GM23338 (cell line): ENCODE measurements at regions not wholly inside any gene's neighbourhood (a gene's known extent, or its start where the extent isn't known, plus 50 kb on each side); places are given as distances from the start of the nearest gene placed in this dataset.

Source experiments
- ATAC-seq: fragments of 200-7000 bp; cut with Tn5 transposase; 3 replicates; pipeline ENCODE4 v1.9.1; 2020
- DNase-seq: peaks from one replicate; pipeline ENCODE4 v3.0.0-alpha.2; 2015; ENCODE audit warnings: low spot score
- H2AFZ ChIP-seq: fragments of 200-600 bp; sonication (generic); 2 replicates; pipeline ENCODE4 v1.8.0; 2016; ENCODE audit warnings: antibody characterized with exemption, mild to moderate bottlenecking, moderate library complexity
- H3F3A ChIP-seq: fragments of 200-600 bp; sonication (generic); replicated peaks from 2 replicates; pipeline ENCODE4 v1.8.0; 2017; ENCODE audit warnings: antibody characterized with exemption, mixed run types, low read depth
- H3K27ac ChIP-seq: fragments of 200-600 bp; sonication (generic); 2 replicates; pipeline ENCODE4 v1.6.1; 2016; ENCODE audit warnings: low read depth
- H3K27me3 ChIP-seq: fragments of 200-600 bp; sonication (generic); 2 replicates; pipeline ENCODE4 v1.8.0; 2016; ENCODE audit warnings: mild to moderate bottlenecking, mixed run types, moderate library complexity; ENCODE audit not compliant: insufficient read depth
- H3K36me3 ChIP-seq: fragments of 200-600 bp; sonication (generic); 2 replicates; pipeline ENCODE4 v1.8.0; 2016; ENCODE audit warnings: mild to moderate bottlenecking; ENCODE audit not compliant: insufficient read depth
- H3K4me1 ChIP-seq: fragments of 200-600 bp; sonication (generic); 2 replicates; pipeline ENCODE4 v1.8.0; 2016; ENCODE audit warnings: mild to moderate bottlenecking, moderate library complexity; ENCODE audit not compliant: insufficient read depth
- H3K4me2 ChIP-seq: fragments of 200-600 bp; sonication (generic); 2 replicates; pipeline ENCODE4 v1.7.1; 2017; ENCODE audit warnings: mixed run types
- H3K4me3 ChIP-seq: fragments of 200-600 bp; sonication (generic); 2 replicates; pipeline ENCODE4 v1.6.1; 2016; ENCODE audit warnings: mixed run types
- H3K79me2 ChIP-seq: fragments of 200-600 bp; sonication (generic); replicated peaks from 2 replicates; pipeline ENCODE4 v1.8.0; 2017; ENCODE audit warnings: mild to moderate bottlenecking; ENCODE audit not compliant: insufficient read depth
- H3K9me2 ChIP-seq: fragments of 200-600 bp; sonication (generic); 2 replicates; pipeline ENCODE4 v1.8.0; 2017; ENCODE audit not compliant: insufficient read depth
- H4K20me1 ChIP-seq: fragments of 200-600 bp; sonication (generic); replicated peaks from 2 replicates; pipeline ENCODE4 v1.8.0; 2017; ENCODE audit warnings: mild to moderate bottlenecking; ENCODE audit not compliant: insufficient read depth
- H3K27ac Mint-ChIP-seq: 2 replicates; pipeline ENCODE4 v1.8.0; 2020; ENCODE audit warnings: inconsistent platforms, mild to moderate bottlenecking, moderate library complexity, mixed read lengths
- H3K27me3 Mint-ChIP-seq: 3 replicates; pipeline ENCODE4 v1.8.0; 2022; ENCODE audit warnings: low read depth, mild to moderate bottlenecking, moderate library complexity, mixed read lengths, inconsistent platforms; ENCODE audit not compliant: insufficient read depth, poor library complexity
- H3K36me3 Mint-ChIP-seq: 3 replicates; pipeline ENCODE4 v1.8.0; 2021; ENCODE audit warnings: low read depth, mild to moderate bottlenecking, inconsistent platforms, moderate library complexity, mixed read lengths
- H3K4me1 Mint-ChIP-seq: 3 replicates; pipeline ENCODE4 v1.8.0; 2020; ENCODE audit warnings: mild to moderate bottlenecking, inconsistent platforms, mixed read lengths
- H3K4me3 Mint-ChIP-seq: 3 replicates; pipeline ENCODE4 v1.8.0; 2021; ENCODE audit warnings: moderate library complexity, mild to moderate bottlenecking, inconsistent platforms, mixed read lengths
- H3K9me3 Mint-ChIP-seq: 3 replicates; pipeline ENCODE4 v1.8.0; 2020; ENCODE audit warnings: moderate library complexity, mild to moderate bottlenecking, inconsistent platforms, mixed read lengths
- CREB1 ChIP-seq: fragments of 250-450 bp; sonication (Bioruptor Pico); IDR thresholded peaks from 2 replicates; pipeline ENCODE4 v1.5.0; 2020; ENCODE audit warnings: low read depth, mild to moderate bottlenecking, moderate library complexity
- EZH2 ChIP-seq: fragments of 200-600 bp; sonication (generic); IDR thresholded peaks from one replicate; pipeline ENCODE4 v1.8.0; 2017; ENCODE audit warnings: antibody characterized with exemption, mild to moderate bottlenecking, low read depth; ENCODE audit not compliant: unreplicated experiment
- EZH2phosphoT487 ChIP-seq: fragments of 200-600 bp; sonication (generic); IDR thresholded peaks from one replicate; pipeline ENCODE4 v1.8.1; 2018; ENCODE audit warnings: antibody characterized with exemption; ENCODE audit not compliant: unreplicated experiment
- JUNB ChIP-seq: IDR thresholded peaks from one replicate; pipeline ENCODE4 v1.6.1; 2016; ENCODE audit warnings: antibody characterized with exemption; ENCODE audit not compliant: unreplicated experiment
- NANOG ChIP-seq: IDR thresholded peaks from 2 replicates; pipeline ENCODE4 v1.6.1; 2016; ENCODE audit warnings: antibody characterized with exemption, borderline replicate concordance
- POLR2AphosphoS5 ChIP-seq: IDR thresholded peaks from 2 replicates; pipeline ENCODE4 v1.6.1; 2016; ENCODE audit warnings: antibody characterized with exemption, low read depth
- STAT1 ChIP-seq: IDR thresholded peaks from one replicate; pipeline ENCODE4 v1.6.1; 2016; ENCODE audit warnings: antibody characterized with exemption; ENCODE audit not compliant: unreplicated experiment
- ZNF114 ChIP-seq: fragments of 250-450 bp; sonication (Bioruptor Pico); IDR thresholded peaks from 2 replicates; pipeline ENCODE4 v1.5.0; 2020; ENCODE audit warnings: mild to moderate bottlenecking, moderate library complexity
- ZNF331 ChIP-seq: fragments of 250-450 bp; sonication (Bioruptor Pico); IDR thresholded peaks from 2 replicates; pipeline ENCODE4 v1.5.0; 2020; ENCODE audit warnings: low read depth, mild to moderate bottlenecking, moderate library complexity
- TF ChIP-seq, protein P1 (sequence below), 2 experiments: fragments of 200-600 bp in 1 of 2; sonication (generic) in 1 of 2; conservative IDR thresholded peaks; 2 replicates each; pipeline versions ENCODE4 v1.5.1 to v1.6.1; 2016 to 2017; ENCODE audit warnings: antibody characterized with exemption in 2 of 2, low read depth in 2 of 2, mild to moderate bottlenecking in 2 of 2, moderate library complexity in 1 of 2
- TF ChIP-seq, protein P2 (sequence below): fragments of 250-450 bp; sonication (Bioruptor Pico); IDR thresholded peaks from 2 replicates; pipeline ENCODE4 v1.5.0; 2020; ENCODE audit warnings: mild to moderate bottlenecking, moderate library complexity
- TF ChIP-seq, protein P3 (sequence below): IDR thresholded peaks from 2 replicates; pipeline ENCODE4 v1.6.1; 2016; ENCODE audit warnings: antibody characterized with exemption
- TF ChIP-seq, protein P4 (sequence below): IDR thresholded peaks from one replicate; pipeline ENCODE4 v1.6.1; 2018; ENCODE audit warnings: antibody characterized with exemption; ENCODE audit not compliant: unreplicated experiment

DNA sequence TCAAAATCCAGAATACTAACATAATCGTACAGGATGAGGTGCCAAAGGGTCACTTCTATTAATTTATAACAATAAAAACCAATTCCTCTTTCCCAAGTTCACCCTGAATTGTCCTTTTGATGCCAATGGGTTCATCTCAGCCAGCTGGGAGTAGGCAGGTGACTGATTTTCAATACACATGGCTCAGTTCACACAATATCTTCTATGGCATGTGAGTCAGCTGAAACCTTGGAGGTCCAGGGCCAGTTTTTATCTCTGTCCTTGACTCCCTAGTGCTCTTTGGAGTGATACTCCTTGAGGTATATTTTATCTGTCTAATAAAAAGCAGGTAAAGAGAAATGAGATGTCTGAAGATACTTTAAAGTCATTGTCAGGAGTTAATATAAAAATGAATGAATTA lies 186.6 kb downstream of the SMC2 start:
- Histone ChIP-seq H2AFZ (no peak overlapping the region), H4K20me1 (no peaks in the 10 kb centered on the region), H3K4me3 (no peak overlapping the region), H3K79me2 (no peaks in the 10 kb centered on the region), H3K4me2 (no peak overlapping the region), H3K27ac (no peak overlapping the region), H3K36me3 (no peaks in the 10 kb centered on the region), H3K4me1 (no peaks in the 10 kb centered on the region), H3K9me2 (peaks cover 10% of the 10 kb centered on the region; the same call in 1 of the 2 replicates), H3F3A (no peaks in the 10 kb centered on the region), H3K27me3 (no peaks in the 10 kb centered on the region)
- H3K27ac Mint-ChIP-seq = no peak overlapping the region
- no peaks in the 10 kb centered on the region; the same call in 2 of the 3 replicates for H3K9me3 Mint-ChIP-seq
- DNase-seq (no peak), ATAC-seq (no peak)
- H3K4me1 Mint-ChIP-seq = no peaks in the 10 kb centered on the region
- H3K36me3 Mint-ChIP-seq = no peaks in the 10 kb centered on the region
- TF ChIP-seq EZH2 = no peak
- no peak for TF ChIP-seq CREB1
- TF ChIP-seq ZNF331 = no peak
- TF ChIP-seq, protein P1, sequence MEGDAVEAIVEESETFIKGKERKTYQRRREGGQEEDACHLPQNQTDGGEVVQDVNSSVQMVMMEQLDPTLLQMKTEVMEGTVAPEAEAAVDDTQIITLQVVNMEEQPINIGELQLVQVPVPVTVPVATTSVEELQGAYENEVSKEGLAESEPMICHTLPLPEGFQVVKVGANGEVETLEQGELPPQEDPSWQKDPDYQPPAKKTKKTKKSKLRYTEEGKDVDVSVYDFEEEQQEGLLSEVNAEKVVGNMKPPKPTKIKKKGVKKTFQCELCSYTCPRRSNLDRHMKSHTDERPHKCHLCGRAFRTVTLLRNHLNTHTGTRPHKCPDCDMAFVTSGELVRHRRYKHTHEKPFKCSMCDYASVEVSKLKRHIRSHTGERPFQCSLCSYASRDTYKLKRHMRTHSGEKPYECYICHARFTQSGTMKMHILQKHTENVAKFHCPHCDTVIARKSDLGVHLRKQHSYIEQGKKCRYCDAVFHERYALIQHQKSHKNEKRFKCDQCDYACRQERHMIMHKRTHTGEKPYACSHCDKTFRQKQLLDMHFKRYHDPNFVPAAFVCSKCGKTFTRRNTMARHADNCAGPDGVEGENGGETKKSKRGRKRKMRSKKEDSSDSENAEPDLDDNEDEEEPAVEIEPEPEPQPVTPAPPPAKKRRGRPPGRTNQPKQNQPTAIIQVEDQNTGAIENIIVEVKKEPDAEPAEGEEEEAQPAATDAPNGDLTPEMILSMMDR (conservative IDR thresholded peaks at IDR 0.05; ENCODE audit: low read depth in 2 of 2) = no peak
- TF ChIP-seq, protein P2, sequence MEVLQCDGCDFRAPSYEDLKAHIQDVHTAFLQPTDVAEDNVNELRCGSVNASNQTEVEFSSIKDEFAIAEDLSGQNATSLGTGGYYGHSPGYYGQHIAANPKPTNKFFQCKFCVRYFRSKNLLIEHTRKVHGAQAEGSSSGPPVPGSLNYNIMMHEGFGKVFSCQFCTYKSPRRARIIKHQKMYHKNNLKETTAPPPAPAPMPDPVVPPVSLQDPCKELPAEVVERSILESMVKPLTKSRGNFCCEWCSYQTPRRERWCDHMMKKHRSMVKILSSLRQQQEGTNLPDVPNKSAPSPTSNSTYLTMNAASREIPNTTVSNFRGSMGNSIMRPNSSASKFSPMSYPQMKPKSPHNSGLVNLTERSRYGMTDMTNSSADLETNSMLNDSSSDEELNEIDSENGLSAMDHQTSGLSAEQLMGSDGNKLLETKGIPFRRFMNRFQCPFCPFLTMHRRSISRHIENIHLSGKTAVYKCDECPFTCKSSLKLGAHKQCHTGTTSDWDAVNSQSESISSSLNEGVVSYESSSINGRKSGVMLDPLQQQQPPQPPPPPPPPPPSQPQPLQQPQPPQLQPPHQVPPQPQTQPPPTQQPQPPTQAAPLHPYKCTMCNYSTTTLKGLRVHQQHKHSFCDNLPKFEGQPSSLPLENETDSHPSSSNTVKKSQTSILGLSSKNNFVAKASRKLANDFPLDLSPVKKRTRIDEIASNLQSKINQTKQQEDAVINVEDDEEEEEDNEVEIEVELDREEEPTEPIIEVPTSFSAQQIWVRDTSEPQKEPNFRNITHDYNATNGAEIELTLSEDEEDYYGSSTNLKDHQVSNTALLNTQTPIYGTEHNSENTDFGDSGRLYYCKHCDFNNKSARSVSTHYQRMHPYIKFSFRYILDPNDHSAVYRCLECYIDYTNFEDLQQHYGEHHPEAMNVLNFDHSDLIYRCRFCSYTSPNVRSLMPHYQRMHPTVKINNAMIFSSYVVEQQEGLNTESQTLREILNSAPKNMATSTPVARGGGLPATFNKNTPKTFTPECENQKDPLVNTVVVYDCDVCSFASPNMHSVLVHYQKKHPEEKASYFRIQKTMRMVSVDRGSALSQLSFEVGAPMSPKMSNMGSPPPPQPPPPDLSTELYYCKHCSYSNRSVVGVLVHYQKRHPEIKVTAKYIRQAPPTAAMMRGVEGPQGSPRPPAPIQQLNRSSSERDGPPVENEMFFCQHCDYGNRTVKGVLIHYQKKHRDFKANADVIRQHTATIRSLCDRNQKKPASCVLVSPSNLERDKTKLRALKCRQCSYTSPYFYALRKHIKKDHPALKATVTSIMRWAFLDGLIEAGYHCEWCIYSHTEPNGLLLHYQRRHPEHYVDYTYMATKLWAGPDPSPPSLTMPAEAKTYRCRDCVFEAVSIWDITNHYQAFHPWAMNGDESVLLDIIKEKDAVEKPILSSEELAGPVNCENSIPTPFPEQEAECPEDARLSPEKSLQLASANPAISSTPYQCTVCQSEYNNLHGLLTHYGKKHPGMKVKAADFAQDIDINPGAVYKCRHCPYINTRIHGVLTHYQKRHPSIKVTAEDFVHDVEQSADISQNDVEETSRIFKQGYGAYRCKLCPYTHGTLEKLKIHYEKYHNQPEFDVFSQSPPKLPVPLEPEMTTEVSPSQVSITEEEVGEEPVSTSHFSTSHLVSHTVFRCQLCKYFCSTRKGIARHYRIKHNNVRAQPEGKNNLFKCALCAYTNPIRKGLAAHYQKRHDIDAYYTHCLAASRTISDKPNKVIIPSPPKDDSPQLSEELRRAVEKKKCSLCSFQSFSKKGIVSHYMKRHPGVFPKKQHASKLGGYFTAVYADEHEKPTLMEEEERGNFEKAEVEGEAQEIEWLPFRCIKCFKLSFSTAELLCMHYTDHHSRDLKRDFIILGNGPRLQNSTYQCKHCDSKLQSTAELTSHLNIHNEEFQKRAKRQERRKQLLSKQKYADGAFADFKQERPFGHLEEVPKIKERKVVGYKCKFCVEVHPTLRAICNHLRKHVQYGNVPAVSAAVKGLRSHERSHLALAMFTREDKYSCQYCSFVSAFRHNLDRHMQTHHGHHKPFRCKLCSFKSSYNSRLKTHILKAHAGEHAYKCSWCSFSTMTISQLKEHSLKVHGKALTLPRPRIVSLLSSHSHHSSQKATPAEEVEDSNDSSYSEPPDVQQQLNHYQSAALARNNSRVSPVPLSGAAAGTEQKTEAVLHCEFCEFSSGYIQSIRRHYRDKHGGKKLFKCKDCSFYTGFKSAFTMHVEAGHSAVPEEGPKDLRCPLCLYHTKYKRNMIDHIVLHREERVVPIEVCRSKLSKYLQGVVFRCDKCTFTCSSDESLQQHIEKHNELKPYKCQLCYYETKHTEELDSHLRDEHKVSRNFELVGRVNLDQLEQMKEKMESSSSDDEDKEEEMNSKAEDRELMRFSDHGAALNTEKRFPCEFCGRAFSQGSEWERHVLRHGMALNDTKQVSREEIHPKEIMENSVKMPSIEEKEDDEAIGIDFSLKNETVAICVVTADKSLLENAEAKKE (CRISPR knock-in tag) = no peak
- no peak for TF ChIP-seq NANOG
- TF ChIP-seq JUNB = no peak
- no peak for TF ChIP-seq ZNF114
- no peak for TF ChIP-seq EZH2phosphoT487
- no peak for TF ChIP-seq POLR2AphosphoS5
- TF ChIP-seq, protein P3, sequence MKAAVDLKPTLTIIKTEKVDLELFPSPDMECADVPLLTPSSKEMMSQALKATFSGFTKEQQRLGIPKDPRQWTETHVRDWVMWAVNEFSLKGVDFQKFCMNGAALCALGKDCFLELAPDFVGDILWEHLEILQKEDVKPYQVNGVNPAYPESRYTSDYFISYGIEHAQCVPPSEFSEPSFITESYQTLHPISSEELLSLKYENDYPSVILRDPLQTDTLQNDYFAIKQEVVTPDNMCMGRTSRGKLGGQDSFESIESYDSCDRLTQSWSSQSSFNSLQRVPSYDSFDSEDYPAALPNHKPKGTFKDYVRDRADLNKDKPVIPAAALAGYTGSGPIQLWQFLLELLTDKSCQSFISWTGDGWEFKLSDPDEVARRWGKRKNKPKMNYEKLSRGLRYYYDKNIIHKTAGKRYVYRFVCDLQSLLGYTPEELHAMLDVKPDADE = no peak
- TF ChIP-seq STAT1 = no peak
- TF ChIP-seq, protein P4, sequence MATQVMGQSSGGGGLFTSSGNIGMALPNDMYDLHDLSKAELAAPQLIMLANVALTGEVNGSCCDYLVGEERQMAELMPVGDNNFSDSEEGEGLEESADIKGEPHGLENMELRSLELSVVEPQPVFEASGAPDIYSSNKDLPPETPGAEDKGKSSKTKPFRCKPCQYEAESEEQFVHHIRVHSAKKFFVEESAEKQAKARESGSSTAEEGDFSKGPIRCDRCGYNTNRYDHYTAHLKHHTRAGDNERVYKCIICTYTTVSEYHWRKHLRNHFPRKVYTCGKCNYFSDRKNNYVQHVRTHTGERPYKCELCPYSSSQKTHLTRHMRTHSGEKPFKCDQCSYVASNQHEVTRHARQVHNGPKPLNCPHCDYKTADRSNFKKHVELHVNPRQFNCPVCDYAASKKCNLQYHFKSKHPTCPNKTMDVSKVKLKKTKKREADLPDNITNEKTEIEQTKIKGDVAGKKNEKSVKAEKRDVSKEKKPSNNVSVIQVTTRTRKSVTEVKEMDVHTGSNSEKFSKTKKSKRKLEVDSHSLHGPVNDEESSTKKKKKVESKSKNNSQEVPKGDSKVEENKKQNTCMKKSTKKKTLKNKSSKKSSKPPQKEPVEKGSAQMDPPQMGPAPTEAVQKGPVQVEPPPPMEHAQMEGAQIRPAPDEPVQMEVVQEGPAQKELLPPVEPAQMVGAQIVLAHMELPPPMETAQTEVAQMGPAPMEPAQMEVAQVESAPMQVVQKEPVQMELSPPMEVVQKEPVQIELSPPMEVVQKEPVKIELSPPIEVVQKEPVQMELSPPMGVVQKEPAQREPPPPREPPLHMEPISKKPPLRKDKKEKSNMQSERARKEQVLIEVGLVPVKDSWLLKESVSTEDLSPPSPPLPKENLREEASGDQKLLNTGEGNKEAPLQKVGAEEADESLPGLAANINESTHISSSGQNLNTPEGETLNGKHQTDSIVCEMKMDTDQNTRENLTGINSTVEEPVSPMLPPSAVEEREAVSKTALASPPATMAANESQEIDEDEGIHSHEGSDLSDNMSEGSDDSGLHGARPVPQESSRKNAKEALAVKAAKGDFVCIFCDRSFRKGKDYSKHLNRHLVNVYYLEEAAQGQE = no peak
- no peaks in the 10 kb centered on the region for H3K27me3 Mint-ChIP-seq
- H3K4me3 Mint-ChIP-seq = no peak overlapping the region
